ENCODE measurements at regions not wholly inside any gene's neighbourhood (a gene's known extent, or its start where the extent isn't known, plus 50 kb on each side); places are given as distances from the start of the nearest gene placed in this dataset.
"Not testable (repeated sequence)": the region's sequence is repeated elsewhere in the genome, so short reads cannot be mapped to it uniquely, and the experiment has no call there.

GRCh38 chr6:164043656-164044055 lies 629.1 kb downstream of the QKI start:
- TF ChIP-seq REST (IDR thresholded peaks at IDR 0.05; ENCODE audit: borderline replicate concordance); EZH2 (IDR thresholded peaks at IDR 0.05; ENCODE audit: borderline replicate concordance, insufficient read depth, low read length, poor library complexity, severe bottlenecking); POLR2AphosphoS5 (IDR thresholded peaks at IDR 0.05); SMC3 (conservative IDR thresholded peaks at IDR 0.05; ENCODE audit: poor library complexity); EP300 (conservative IDR thresholded peaks at IDR 0.05; ENCODE audit: poor library complexity, severe bottlenecking): not testable (repeated sequence)
- TF ChIP-seq, protein P1, sequence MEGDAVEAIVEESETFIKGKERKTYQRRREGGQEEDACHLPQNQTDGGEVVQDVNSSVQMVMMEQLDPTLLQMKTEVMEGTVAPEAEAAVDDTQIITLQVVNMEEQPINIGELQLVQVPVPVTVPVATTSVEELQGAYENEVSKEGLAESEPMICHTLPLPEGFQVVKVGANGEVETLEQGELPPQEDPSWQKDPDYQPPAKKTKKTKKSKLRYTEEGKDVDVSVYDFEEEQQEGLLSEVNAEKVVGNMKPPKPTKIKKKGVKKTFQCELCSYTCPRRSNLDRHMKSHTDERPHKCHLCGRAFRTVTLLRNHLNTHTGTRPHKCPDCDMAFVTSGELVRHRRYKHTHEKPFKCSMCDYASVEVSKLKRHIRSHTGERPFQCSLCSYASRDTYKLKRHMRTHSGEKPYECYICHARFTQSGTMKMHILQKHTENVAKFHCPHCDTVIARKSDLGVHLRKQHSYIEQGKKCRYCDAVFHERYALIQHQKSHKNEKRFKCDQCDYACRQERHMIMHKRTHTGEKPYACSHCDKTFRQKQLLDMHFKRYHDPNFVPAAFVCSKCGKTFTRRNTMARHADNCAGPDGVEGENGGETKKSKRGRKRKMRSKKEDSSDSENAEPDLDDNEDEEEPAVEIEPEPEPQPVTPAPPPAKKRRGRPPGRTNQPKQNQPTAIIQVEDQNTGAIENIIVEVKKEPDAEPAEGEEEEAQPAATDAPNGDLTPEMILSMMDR (IDR thresholded peaks at IDR 0.05; ENCODE audit: poor library complexity, severe bottlenecking): not testable (repeated sequence)

All from neural cell (in vitro differentiated cells).